ENCODE measurements at regions not wholly inside any gene's neighbourhood (a gene's known extent, or its start where the extent isn't known, plus 50 kb on each side); places are given as distances from the start of the nearest gene placed in this dataset.
A peak's percentile ranks its signal among the peaks of the same experiment; 100 is the strongest.

GRCh38 chr5:28344836-28345433 is 1306.5 kb upstream of the CDH9 start:
- peak overlapping the region; percentile 57 for H3K4me3 ChIP-seq (ENCODE audit: low read length)
- no peaks in the 10 kb centered on the region for H3K27me3 ChIP-seq (ENCODE audit: low read depth, low read length)
- H3K9ac ChIP-seq (ENCODE audit: low read length), result no peak overlapping the region
- H2AFZ ChIP-seq (ENCODE audit: low read depth, low read length), result no peak overlapping the region
- TF ChIP-seq, protein P1, sequence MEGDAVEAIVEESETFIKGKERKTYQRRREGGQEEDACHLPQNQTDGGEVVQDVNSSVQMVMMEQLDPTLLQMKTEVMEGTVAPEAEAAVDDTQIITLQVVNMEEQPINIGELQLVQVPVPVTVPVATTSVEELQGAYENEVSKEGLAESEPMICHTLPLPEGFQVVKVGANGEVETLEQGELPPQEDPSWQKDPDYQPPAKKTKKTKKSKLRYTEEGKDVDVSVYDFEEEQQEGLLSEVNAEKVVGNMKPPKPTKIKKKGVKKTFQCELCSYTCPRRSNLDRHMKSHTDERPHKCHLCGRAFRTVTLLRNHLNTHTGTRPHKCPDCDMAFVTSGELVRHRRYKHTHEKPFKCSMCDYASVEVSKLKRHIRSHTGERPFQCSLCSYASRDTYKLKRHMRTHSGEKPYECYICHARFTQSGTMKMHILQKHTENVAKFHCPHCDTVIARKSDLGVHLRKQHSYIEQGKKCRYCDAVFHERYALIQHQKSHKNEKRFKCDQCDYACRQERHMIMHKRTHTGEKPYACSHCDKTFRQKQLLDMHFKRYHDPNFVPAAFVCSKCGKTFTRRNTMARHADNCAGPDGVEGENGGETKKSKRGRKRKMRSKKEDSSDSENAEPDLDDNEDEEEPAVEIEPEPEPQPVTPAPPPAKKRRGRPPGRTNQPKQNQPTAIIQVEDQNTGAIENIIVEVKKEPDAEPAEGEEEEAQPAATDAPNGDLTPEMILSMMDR (IDR thresholded peaks at IDR 0.05; ENCODE audit: low read depth, low read length), result peak; percentile 83
- TF ChIP-seq EZH2phosphoT487 (IDR thresholded peaks at IDR 0.05; ENCODE audit: low read depth), result no peak
- H3K4me2 ChIP-seq (ENCODE audit: low read length), result peak overlapping the region; percentile 50
- H3K36me3 ChIP-seq (replicated peaks; ENCODE audit: low read depth, low read length), result no peaks in the 10 kb centered on the region
- no peak overlapping the region for H3K27ac ChIP-seq (ENCODE audit: low read length)
- no peaks in the 10 kb centered on the region for H3K9me3 ChIP-seq (ENCODE audit: insufficient read depth, low read length)
- H3K79me2 ChIP-seq (ENCODE audit: low read length), result no peaks in the 10 kb centered on the region
- 0 out of 2 replicates have a peak, but pooled peaks cover 3% of the 10 kb centered on the region for H3K4me1 ChIP-seq (ENCODE audit: low read length)
- H4K20me1 ChIP-seq (ENCODE audit: insufficient read depth, low read length), result no peaks in the 10 kb centered on the region

GRCh38 chr5:28329176-28329575 is 1290.8 kb upstream of the CDH9 start:
- Histone ChIP-seq H3K4me3 (ENCODE audit: low read length) (no peak overlapping the region), H3K4me2 (ENCODE audit: low read length) (no peak overlapping the region), H3K27ac (ENCODE audit: low read length) (no peak overlapping the region), H3K9ac (ENCODE audit: low read length) (no peak overlapping the region), H3K9me3 (ENCODE audit: insufficient read depth, low read length) (no peaks in the 10 kb centered on the region), H4K20me1 (ENCODE audit: insufficient read depth, low read length) (no peaks in the 10 kb centered on the region), H3K79me2 (ENCODE audit: low read length) (no peaks in the 10 kb centered on the region), H3K27me3 (ENCODE audit: low read depth, low read length) (no peaks in the 10 kb centered on the region), H3K4me1 (ENCODE audit: low read length) (no peaks in the 10 kb centered on the region), H3K36me3 (replicated peaks; ENCODE audit: low read depth, low read length) (no peaks in the 10 kb centered on the region), H2AFZ (ENCODE audit: low read depth, low read length) (no peak overlapping the region)
- TF ChIP-seq EZH2phosphoT487 (IDR thresholded peaks at IDR 0.05; ENCODE audit: low read depth), result no peak
- TF ChIP-seq, protein P1 (IDR thresholded peaks at IDR 0.05; ENCODE audit: low read depth, low read length), result no peak

GRCh38 chr5:28328681-28329080 is 1290.3 kb upstream of the CDH9 start:
- H3K9ac ChIP-seq (ENCODE audit: low read length), result no peak overlapping the region
- TF ChIP-seq, protein P1 (IDR thresholded peaks at IDR 0.05; ENCODE audit: low read depth, low read length), result no peak
- TF ChIP-seq EZH2phosphoT487 (IDR thresholded peaks at IDR 0.05; ENCODE audit: low read depth), result no peak
- H3K9me3 ChIP-seq (ENCODE audit: insufficient read depth, low read length), result no peaks in the 10 kb centered on the region
- H3K4me1 ChIP-seq (ENCODE audit: low read length), result no peaks in the 10 kb centered on the region
- H3K4me2 ChIP-seq (ENCODE audit: low read length), result no peak overlapping the region
- H3K27ac ChIP-seq (ENCODE audit: low read length), result no peak overlapping the region
- H3K79me2 ChIP-seq (ENCODE audit: low read length), result no peaks in the 10 kb centered on the region
- no peaks in the 10 kb centered on the region for H4K20me1 ChIP-seq (ENCODE audit: insufficient read depth, low read length)
- no peaks in the 10 kb centered on the region for H3K36me3 ChIP-seq (replicated peaks; ENCODE audit: low read depth, low read length)
- no peak overlapping the region for H2AFZ ChIP-seq (ENCODE audit: low read depth, low read length)
- H3K27me3 ChIP-seq (ENCODE audit: low read depth, low read length), result no peaks in the 10 kb centered on the region
- H3K4me3 ChIP-seq (ENCODE audit: low read length), result no peak overlapping the region

GRCh38 chr5:28324174-28324573 is 1285.8 kb upstream of the CDH9 start:
- Histone ChIP-seq H3K4me3 (ENCODE audit: low read length) (no peak overlapping the region), H2AFZ (ENCODE audit: low read depth, low read length) (peak overlapping the region; percentile 46; the same call in 1 of the 2 replicates), H3K4me1 (ENCODE audit: low read length) (no peaks in the 10 kb centered on the region), H3K27ac (ENCODE audit: low read length) (no peak overlapping the region), H3K27me3 (ENCODE audit: low read depth, low read length) (no peaks in the 10 kb centered on the region), H3K79me2 (ENCODE audit: low read length) (no peaks in the 10 kb centered on the region), H4K20me1 (ENCODE audit: insufficient read depth, low read length) (no peaks in the 10 kb centered on the region), H3K9ac (ENCODE audit: low read length) (no peak overlapping the region), H3K4me2 (ENCODE audit: low read length) (no peak overlapping the region), H3K36me3 (replicated peaks; ENCODE audit: low read depth, low read length) (no peaks in the 10 kb centered on the region), H3K9me3 (ENCODE audit: insufficient read depth, low read length) (no peaks in the 10 kb centered on the region)
- no peak for TF ChIP-seq EZH2phosphoT487 (IDR thresholded peaks at IDR 0.05; ENCODE audit: low read depth)
- TF ChIP-seq, protein P1 (IDR thresholded peaks at IDR 0.05; ENCODE audit: low read depth, low read length), result no peak

All from OCI-LY3 (cell line).